ENCODE measurements at regions not wholly inside any gene's neighbourhood (a gene's known extent, or its start where the extent isn't known, plus 50 kb on each side); places are given as distances from the start of the nearest gene placed in this dataset.

DNA sequence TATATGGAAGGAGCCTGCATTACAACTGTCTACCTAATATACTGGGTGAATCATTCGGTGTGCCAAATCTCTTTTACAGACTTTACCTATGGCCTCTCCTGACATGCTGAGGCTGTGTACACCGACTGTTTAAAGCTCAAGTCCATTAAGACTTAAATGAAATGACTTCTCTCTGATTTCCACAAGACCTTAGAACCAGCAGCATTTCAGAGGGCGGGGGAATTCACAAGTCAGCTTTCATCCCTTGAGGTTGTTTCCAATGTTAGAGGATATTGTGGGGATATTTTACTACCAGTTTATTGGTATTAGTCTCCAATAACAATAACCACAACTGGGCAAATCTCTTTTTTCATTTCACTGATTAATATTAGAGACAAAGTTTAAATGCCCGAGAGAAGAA lies 87.1 kb upstream of the IKZF1 start:
- TF ChIP-seq CTCF (IDR thresholded peaks at IDR 0.05; ENCODE audit: poor library complexity) (no peak), EZH2 (IDR thresholded peaks at IDR 0.05; ENCODE audit: borderline replicate concordance) (no peak), EZH2phosphoT487 (IDR thresholded peaks at IDR 0.05; ENCODE audit: low read depth, severe bottlenecking, unreplicated experiment) (no peak)
- no peak for DNase-seq (ENCODE audit: low spot score)
- no peak overlapping the region for H2AFZ ChIP-seq
- no peak overlapping the region for H3K27ac ChIP-seq
- no peaks in the 10 kb centered on the region for H3K9me2 ChIP-seq (replicated peaks; ENCODE audit: insufficient read depth)
- no peaks in the 10 kb centered on the region for H3K27me3 ChIP-seq
- H3K79me2 ChIP-seq = no peaks in the 10 kb centered on the region
- no peaks in the 10 kb centered on the region for H3K9me3 ChIP-seq (ENCODE audit: low read depth)
- H3K36me3 ChIP-seq (replicated peaks; ENCODE audit: insufficient read depth, low read depth) = no peaks in the 10 kb centered on the region
- H3K4me2 ChIP-seq = no peak overlapping the region
- no peaks in the 10 kb centered on the region for H3K4me1 ChIP-seq (ENCODE audit: insufficient read depth)
- H4K20me1 ChIP-seq (ENCODE audit: insufficient read depth, poor library complexity, severe bottlenecking) = no peaks in the 10 kb centered on the region
- no peak overlapping the region for H3K4me3 ChIP-seq
- WGBS (ENCODE audit: low lambda C conversion rate, missing lambda C conversion rate) = 87% methylated on average over 4 of the region's 4 CpGs

DNA sequence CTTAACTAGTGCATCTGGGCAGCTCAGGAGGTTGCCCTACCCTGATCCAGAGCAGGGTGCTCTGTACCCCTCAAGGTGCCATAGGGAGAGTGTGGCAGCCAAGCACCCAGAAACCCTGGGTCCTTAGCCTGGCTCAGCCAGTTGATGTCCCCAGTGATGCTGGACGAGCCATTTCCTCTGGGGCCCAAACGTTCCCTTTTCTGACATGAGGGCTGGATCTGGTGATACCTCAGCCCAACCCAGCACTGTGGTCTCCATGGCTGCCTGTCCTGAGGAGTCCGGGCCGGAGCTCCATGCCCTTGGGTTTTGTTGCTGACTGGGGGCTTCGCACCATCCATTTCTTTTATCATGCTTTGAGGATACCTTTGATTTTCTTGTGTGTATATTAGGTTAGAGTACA lies 87.9 kb upstream of the IKZF1 start:
- no peaks in the 10 kb centered on the region for H3K4me1 ChIP-seq (ENCODE audit: insufficient read depth)
- no peaks in the 10 kb centered on the region for H3K36me3 ChIP-seq (replicated peaks; ENCODE audit: insufficient read depth, low read depth)
- H3K9me3 ChIP-seq (ENCODE audit: low read depth) = no peaks in the 10 kb centered on the region
- TF ChIP-seq CTCF (IDR thresholded peaks at IDR 0.05; ENCODE audit: poor library complexity) (no peak), EZH2phosphoT487 (IDR thresholded peaks at IDR 0.05; ENCODE audit: low read depth, severe bottlenecking, unreplicated experiment) (no peak), EZH2 (IDR thresholded peaks at IDR 0.05; ENCODE audit: borderline replicate concordance) (no peak)
- no peak for DNase-seq (ENCODE audit: low spot score)
- no peaks in the 10 kb centered on the region for H4K20me1 ChIP-seq (ENCODE audit: insufficient read depth, poor library complexity, severe bottlenecking)
- H3K9me2 ChIP-seq (replicated peaks; ENCODE audit: insufficient read depth) = no peaks in the 10 kb centered on the region
- WGBS (ENCODE audit: low lambda C conversion rate, missing lambda C conversion rate) = 87% methylated on average over 5 of the region's 5 CpGs
- no peaks in the 10 kb centered on the region for H3K27me3 ChIP-seq
- H3K4me2 ChIP-seq = no peak overlapping the region
- no peaks in the 10 kb centered on the region for H3K79me2 ChIP-seq
- no peak overlapping the region for H3K27ac ChIP-seq
- no peak overlapping the region for H2AFZ ChIP-seq
- no peak overlapping the region for H3K4me3 ChIP-seq

- Histone ChIP-seq H3K4me1 (ENCODE audit: insufficient read depth) (no peaks in the 10 kb centered on the region), H4K20me1 (ENCODE audit: insufficient read depth, poor library complexity, severe bottlenecking) (no peaks in the 10 kb centered on the region), H3K79me2 (no peaks in the 10 kb centered on the region), H3K27me3 (no peaks in the 10 kb centered on the region), H2AFZ (no peak overlapping the region), H3K9me2 (replicated peaks; ENCODE audit: insufficient read depth) (no peaks in the 10 kb centered on the region), H3K36me3 (replicated peaks; ENCODE audit: insufficient read depth, low read depth) (no peaks in the 10 kb centered on the region), H3K27ac (no peak overlapping the region), H3K4me3 (no peak overlapping the region), H3K9me3 (ENCODE audit: low read depth) (no peaks in the 10 kb centered on the region), H3K4me2 (no peak overlapping the region)
- 92% methylated on average over 8 of the region's 8 CpGs for WGBS (ENCODE audit: low lambda C conversion rate, missing lambda C conversion rate)
- DNase-seq (ENCODE audit: low spot score) = no peak
- no peak for TF ChIP-seq EZH2 (IDR thresholded peaks at IDR 0.05; ENCODE audit: borderline replicate concordance)
- TF ChIP-seq EZH2phosphoT487 (IDR thresholded peaks at IDR 0.05; ENCODE audit: low read depth, severe bottlenecking, unreplicated experiment) = no peak
- TF ChIP-seq CTCF (IDR thresholded peaks at IDR 0.05; ENCODE audit: poor library complexity) = no peak
Observed at GRCh38 chr7:50214771-50215170, 89.7 kb upstream of the IKZF1 start.

- Histone ChIP-seq H3K4me3 (no peak overlapping the region), H3K4me1 (ENCODE audit: insufficient read depth) (no peaks in the 10 kb centered on the region), H3K79me2 (no peaks in the 10 kb centered on the region), H3K9me3 (ENCODE audit: low read depth) (no peaks in the 10 kb centered on the region), H2AFZ (no peak overlapping the region), H3K27ac (no peak overlapping the region), H3K4me2 (no peak overlapping the region), H3K27me3 (no peaks in the 10 kb centered on the region), H4K20me1 (ENCODE audit: insufficient read depth, poor library complexity, severe bottlenecking) (no peaks in the 10 kb centered on the region), H3K9me2 (replicated peaks; ENCODE audit: insufficient read depth) (no peaks in the 10 kb centered on the region), H3K36me3 (replicated peaks; ENCODE audit: insufficient read depth, low read depth) (no peaks in the 10 kb centered on the region)
- 89% methylated on average over 2 of the region's 2 CpGs for WGBS (ENCODE audit: low lambda C conversion rate, missing lambda C conversion rate)
- no peak for TF ChIP-seq CTCF (IDR thresholded peaks at IDR 0.05; ENCODE audit: poor library complexity)
- no peak for TF ChIP-seq EZH2 (IDR thresholded peaks at IDR 0.05; ENCODE audit: borderline replicate concordance)
- TF ChIP-seq EZH2phosphoT487 (IDR thresholded peaks at IDR 0.05; ENCODE audit: low read depth, severe bottlenecking, unreplicated experiment) = no peak
- DNase-seq (ENCODE audit: low spot score) = no peak
Observed at GRCh38 chr7:50214126-50214670, 90.3 kb upstream of the IKZF1 start.

Measured in hepatocyte (in vitro differentiated cells).